ENCODE measurements at regions not wholly inside any gene's neighbourhood (a gene's known extent, or its start where the extent isn't known, plus 50 kb on each side); places are given as distances from the start of the nearest gene placed in this dataset.

- TF ChIP-seq POLR2A (IDR thresholded peaks at IDR 0.05) (no peak), CTCF (IDR thresholded peaks at IDR 0.05) (no peak)
- Histone ChIP-seq H3K4me3 (no peak overlapping the region), H3K27me3 (no peaks in the 10 kb centered on the region), H3K27ac (no peak overlapping the region), H3K36me3 (replicated peaks in 1 of 2) (no peaks in the 10 kb centered on the region), H3K4me1 (replicated peaks in 1 of 2) (peaks cover 0 to 10% of the 10 kb centered on the region in 2 donors), H3K9me3 (replicated peaks in 1 of 3) (no peaks in the 10 kb centered on the region)
- intact Hi-C loops (cut with DNase I) = no loop called here
- no peak for DNase-seq
- WGBS, 4 donors = 65 to 76% (median 74%) methylated on average over 4 of the region's 4 CpGs
Measured at GRCh38 chr6:21306546-21306945, 287.0 kb upstream of the SOX4 start.

- no peaks in the 10 kb centered on the region for H3K36me3 ChIP-seq (replicated peaks in 1 of 2)
- H3K4me3 ChIP-seq = no peak overlapping the region
- no peaks in the 10 kb centered on the region for H3K27me3 ChIP-seq
- TF ChIP-seq CTCF (IDR thresholded peaks at IDR 0.05) (no peak), POLR2A (IDR thresholded peaks at IDR 0.05) (no peak)
- 19 to 37% (median 32%) methylated on average over 11 of the region's 11 CpGs for WGBS, 4 donors
- no peak overlapping the region for H3K27ac ChIP-seq
- intact Hi-C loops (cut with DNase I) = no loop called here
- no peaks in the 10 kb centered on the region for H3K9me3 ChIP-seq (replicated peaks in 1 of 3)
- peak in 2 of 7 donors; percentile 16 to 31 for DNase-seq
- peaks cover 0 to 10% of the 10 kb centered on the region in 2 donors for H3K4me1 ChIP-seq (replicated peaks in 1 of 2)
Measured at GRCh38 chr6:21309807-21310221, 283.7 kb upstream of the SOX4 start.

- H3K4me3 ChIP-seq = no peak overlapping the region
- no peaks in the 10 kb centered on the region for H3K9me3 ChIP-seq (replicated peaks in 1 of 3)
- no peak for TF ChIP-seq CTCF (IDR thresholded peaks at IDR 0.05)
- TF ChIP-seq POLR2A (IDR thresholded peaks at IDR 0.05) = no peak
- no peaks in the 10 kb centered on the region for H3K36me3 ChIP-seq (replicated peaks in 1 of 2)
- DNase-seq = no peak
- H3K4me1 ChIP-seq (replicated peaks in 1 of 2) = peaks cover 0 to 10% of the 10 kb centered on the region in 2 donors
- H3K27me3 ChIP-seq = no peaks in the 10 kb centered on the region
- intact Hi-C loops (cut with DNase I) = no loop called here
- WGBS, 4 donors = 74 to 81% (median 79%) methylated on average over 13 of the region's 13 CpGs
- H3K27ac ChIP-seq = no peak overlapping the region
Measured at GRCh38 chr6:21310568-21311140, 282.9 kb upstream of the SOX4 start.

GRCh38 chr6:21312118-21312517, 281.4 kb upstream of the SOX4 start:
- no peak for DNase-seq
- intact Hi-C loops (cut with DNase I) = no loop called here
- Histone ChIP-seq H3K36me3 (replicated peaks in 1 of 2) (no peaks in the 10 kb centered on the region), H3K9me3 (replicated peaks in 1 of 3) (no peaks in the 10 kb centered on the region), H3K4me3 (no peak overlapping the region), H3K4me1 (replicated peaks in 1 of 2) (peaks cover 0 to 10% of the 10 kb centered on the region in 2 donors), H3K27ac (no peak overlapping the region), H3K27me3 (no peaks in the 10 kb centered on the region)
- WGBS, 4 donors = 93 to 98% (median 97%) methylated on average over 4 of the region's 4 CpGs
- TF ChIP-seq CTCF (IDR thresholded peaks at IDR 0.05) = no peak
- TF ChIP-seq POLR2A (IDR thresholded peaks at IDR 0.05) = no peak

Measured in adrenal gland (tissue), 9 donors.